Gastroesophageal sphincter (tissue), 4 donors: ENCODE measurements at regions not wholly inside any gene's neighbourhood (a gene's known extent, or its start where the extent isn't known, plus 50 kb on each side); places are given as distances from the start of the nearest gene placed in this dataset.

Experiments
- ATAC-seq: fragments of 150-250 bp; one replicate; pipeline ENCODE4 v1.9.1; 2016; ENCODE audit warnings: mild to moderate bottlenecking, moderate library complexity
- H3K27ac ChIP-seq, 4 donors: fragments of 200-600 bp; sonication (generic) in 3 of 4; 1 replicate in 3 of 4; 2 replicates in 1 of 4; pipeline ENCODE4 v1.5.1; 2016 to 2019
- H3K27me3 ChIP-seq: fragments of 200-600 bp; sonication (generic); one replicate; pipeline ENCODE4 v1.5.1; 2019
- H3K36me3 ChIP-seq, 2 donors: fragments of 200-600 bp; sonication (generic); one replicate each; pipeline ENCODE4 v1.5.1; 2019; ENCODE audit warnings: control low read depth in 1 of 2
- H3K4me1 ChIP-seq, 3 donors: fragments of 200-600 bp; sonication (generic); 1 replicate in 2 of 3; 2 replicates in 1 of 3; pipeline ENCODE4 v1.5.1; 2016 to 2019; ENCODE audit warnings: control low read depth in 2 of 3
- H3K4me3 ChIP-seq, 2 donors: fragments of 200-600 bp; sonication (generic); one replicate each; pipeline ENCODE4 v1.5.1; 2019; ENCODE audit warnings: mild to moderate bottlenecking in 1 of 2, moderate library complexity in 1 of 2
- H3K9me3 ChIP-seq, 3 donors: fragments of 200-600 bp; sonication (generic); one replicate each; pipeline ENCODE4 v1.5.1; 2017 to 2019; ENCODE audit warnings: control low read depth in 2 of 3
- EP300 ChIP-seq: sonication (generic); formaldehyde crosslinking; IDR thresholded peaks from one replicate; pipeline ENCODE4 v1.6.1; 2017; ENCODE audit warnings: antibody characterized with exemption, mild to moderate bottlenecking
- POLR2A ChIP-seq, 2 donors: fragments of 450-650 bp; IDR thresholded peaks; one replicate each; pipeline ENCODE4 v1.6.1; 2017; ENCODE audit warnings: antibody characterized with exemption in 2 of 2, mild to moderate bottlenecking in 2 of 2, moderate library complexity in 1 of 2
- POLR2AphosphoS5 ChIP-seq: sonication (generic); formaldehyde crosslinking; IDR thresholded peaks from one replicate; pipeline ENCODE4 v1.6.1; 2017; ENCODE audit warnings: antibody characterized with exemption
- WGBS, 2 donors: methylation state at CpG; one replicate each; pipeline ENCODE4 v1.1.5; 2018; ENCODE audit warnings: low coverage in 1 of 2; 5-methylcytosine and 5-hydroxymethylcytosine counted together
- TF ChIP-seq, protein P1 (sequence below), 4 experiments: fragments of 200-600 bp in 2 of 4; fragments of 450-650 bp in 2 of 4; sonication (generic) in 1 of 4; IDR thresholded peaks; one replicate each; pipeline ENCODE4 v1.5.1; 2017 to 2019; ENCODE audit warnings: antibody characterized with exemption in 4 of 4, mild to moderate bottlenecking in 2 of 4, moderate library complexity in 2 of 4

DNA sequence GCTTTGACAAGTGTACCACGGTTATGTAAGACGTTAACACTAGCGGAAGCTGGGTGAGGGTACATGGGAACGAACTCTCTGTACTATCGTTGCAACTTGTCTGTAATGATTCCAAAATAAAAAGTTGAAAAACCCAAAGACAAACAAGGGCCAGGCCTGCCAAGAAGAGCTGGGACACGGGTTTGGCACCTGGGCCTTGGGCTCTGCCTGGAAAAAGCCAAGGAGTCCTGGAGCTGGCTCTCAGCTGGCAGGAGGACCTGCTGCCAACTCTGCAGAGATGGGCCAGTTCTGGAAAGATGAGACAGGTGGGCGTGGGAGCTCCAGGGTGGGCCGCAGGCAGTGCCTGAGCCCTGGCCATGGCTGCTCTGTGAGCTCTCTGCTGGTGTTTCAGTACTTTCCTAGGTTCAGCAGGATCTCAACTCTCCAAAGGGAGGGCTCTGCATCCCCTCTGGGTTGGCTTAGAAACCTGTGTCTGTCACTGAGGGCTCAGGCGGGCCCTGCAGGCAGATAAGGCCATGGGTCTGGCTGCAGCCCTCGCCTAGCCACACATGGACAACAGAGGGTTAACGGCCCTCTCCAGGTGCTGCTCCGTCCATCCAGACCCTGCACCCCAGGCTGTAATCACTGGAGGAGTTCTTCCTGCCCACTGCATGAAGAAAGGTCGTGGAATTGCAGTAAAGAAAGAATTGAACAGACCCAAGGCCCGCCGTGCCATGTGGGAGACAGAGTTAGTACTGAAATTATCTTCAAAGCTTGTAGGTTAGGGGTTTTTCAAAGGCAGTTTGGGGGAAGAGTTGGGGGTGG is 89.9 kb downstream of the RHOB start:
- Histone ChIP-seq H3K27me3 (no peaks in the 10 kb centered on the region), H3K9me3 (no peaks in the 10 kb centered on the region), H3K4me3 (no peak overlapping the region), H3K27ac (peak overlapping the region in 1 of 4 donors; percentile 31), H3K36me3 (no peaks in the 10 kb centered on the region), H3K4me1 (peaks cover 0 to 28% (median 0%) of the 10 kb centered on the region in 3 donors)
- no peak for ATAC-seq
- TF ChIP-seq POLR2AphosphoS5, result peak; percentile 16
- TF ChIP-seq EP300, result no peak
- TF ChIP-seq POLR2A (IDR thresholded peaks at IDR 0.05), result no peak
- 76 to 89% methylated on average over 7 to 10 of the region's 15 CpGs for WGBS, 2 donors

DNA sequence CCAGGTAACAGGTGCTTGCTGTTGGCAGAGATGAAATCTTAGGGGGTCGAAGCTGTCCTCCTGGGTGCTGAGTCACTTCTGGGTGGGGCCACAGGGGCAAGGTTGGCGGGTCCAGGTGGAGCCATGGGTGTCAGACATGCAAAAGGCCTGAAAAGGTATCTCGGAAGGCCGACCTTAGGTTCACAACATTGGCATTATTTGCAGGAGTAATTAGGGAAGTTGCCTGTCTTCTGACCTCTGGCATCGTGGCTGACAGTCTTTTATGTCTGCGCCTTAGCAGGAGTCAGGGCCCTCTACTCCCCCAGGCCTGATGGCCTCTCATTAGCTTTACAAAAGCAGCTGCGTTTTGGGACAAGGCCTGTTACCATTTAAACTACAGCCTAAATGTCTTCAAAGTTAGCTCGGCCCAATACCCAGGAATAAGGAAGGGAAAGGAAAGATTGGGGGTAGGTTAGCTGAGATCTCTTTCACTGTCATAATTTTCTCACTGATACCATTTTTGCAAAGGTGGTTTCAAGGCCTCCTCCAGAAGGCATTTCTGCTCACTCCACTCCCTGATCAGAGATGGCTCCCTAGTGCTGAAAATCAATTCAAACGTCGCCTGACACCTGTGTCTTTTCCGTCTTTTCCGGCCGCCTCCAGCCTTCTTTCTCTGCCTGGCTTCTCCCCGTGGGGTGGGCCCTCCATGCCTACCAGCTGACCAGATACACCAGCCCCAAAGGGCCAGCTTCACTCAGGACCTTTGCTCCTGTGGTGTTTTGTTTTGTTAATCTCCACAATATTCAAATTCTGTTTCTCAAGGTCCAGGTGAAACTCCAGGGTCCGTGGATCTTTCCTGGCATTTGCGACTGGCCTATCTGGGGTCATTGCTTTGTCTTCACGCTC is 90.8 kb downstream of the RHOB start:
- Histone ChIP-seq H3K27me3 (no peaks in the 10 kb centered on the region), H3K27ac (peak overlapping the region in 1 of 4 donors; percentile 31)

DNA sequence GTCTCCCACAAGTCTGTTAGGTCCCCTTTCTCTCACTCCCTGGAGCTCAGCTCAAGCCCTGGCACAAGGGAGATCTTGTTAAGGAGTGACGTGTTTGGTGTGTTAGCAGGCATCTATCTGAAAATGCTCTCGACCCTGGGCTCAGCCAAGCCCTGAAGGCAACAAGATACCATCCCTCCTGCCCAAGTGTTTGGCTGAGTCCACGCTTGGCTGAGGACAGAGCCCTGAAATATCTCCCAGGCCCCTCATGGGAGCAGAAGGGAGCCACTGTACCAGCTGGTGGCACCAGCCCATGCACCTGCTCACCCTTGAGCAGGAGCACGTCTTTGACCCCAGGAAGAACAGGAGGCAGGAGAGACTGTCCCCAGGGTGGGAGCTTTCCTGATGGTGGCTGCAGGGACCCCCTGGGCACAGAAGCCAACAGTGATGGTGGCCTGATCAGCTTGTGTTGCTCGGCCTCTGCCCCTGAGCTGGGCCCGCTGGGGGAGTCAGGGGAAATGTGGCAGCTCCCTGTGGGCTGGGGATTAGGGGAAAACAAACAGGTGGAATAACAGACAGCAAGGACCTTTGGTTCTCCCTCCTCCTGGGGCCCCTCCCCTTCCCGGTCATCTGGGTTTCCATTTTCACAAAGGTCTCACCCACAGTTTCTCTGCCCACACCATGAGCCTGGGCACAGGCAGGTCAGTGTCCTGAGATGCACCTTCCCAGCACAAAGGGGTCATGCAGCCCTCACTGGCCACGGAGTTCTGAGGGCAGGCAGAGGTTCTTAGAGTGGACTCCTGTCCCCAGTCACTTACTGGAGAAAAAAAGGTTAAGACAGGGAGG is 91.6 kb downstream of the RHOB start:
- 57 to 100% methylated on average over 1 of the region's 8 CpGs for WGBS, 2 donors

More for the DNA sequence above, 90.8 kb downstream of the RHOB start:
- no peaks in the 10 kb centered on the region for H3K9me3 ChIP-seq
- H3K4me3 ChIP-seq, result no peak overlapping the region
- ATAC-seq, result no peak
- H3K36me3 ChIP-seq, result no peaks in the 10 kb centered on the region
- peaks cover 0 to 20% (median 0%) of the 10 kb centered on the region in 3 donors for H3K4me1 ChIP-seq
- no peak for TF ChIP-seq POLR2AphosphoS5
- WGBS, 2 donors, result 92% methylated on average over 10 to 14 of the region's 17 CpGs

DNA sequence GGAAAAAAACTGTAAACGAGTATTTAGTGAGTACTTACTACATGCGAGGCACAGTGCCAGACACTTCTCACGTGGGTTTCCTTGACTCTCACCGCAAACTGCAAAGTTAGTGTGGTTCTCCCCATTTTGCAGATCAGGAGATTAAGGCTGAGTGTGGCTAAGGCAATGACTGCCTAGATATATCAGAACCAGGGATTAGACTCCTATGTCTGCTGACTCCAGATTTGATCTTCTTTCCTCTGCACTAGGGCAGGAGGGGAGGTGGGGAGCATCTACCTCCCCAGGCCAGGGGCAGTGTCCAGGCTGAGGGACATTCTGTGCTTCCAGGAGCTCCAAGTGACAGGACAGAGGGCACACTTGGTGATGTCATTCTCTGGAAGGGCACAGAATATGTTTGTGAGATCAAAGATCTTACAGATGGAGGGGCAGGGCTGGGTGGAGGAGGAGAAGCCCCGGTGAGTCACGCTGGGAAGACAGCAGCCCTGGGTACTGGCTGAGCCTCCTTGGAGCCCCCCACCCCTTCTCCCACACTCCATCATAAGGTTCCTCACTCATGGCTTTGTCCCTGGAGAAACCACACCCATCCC is 92.4 kb downstream of the RHOB start:
- peak; percentile 11 for ATAC-seq
- Histone ChIP-seq H3K36me3 (no peaks in the 10 kb centered on the region), H3K27me3 (no peaks in the 10 kb centered on the region), H3K9me3 (no peaks in the 10 kb centered on the region), H3K4me3 (no peak overlapping the region), H3K27ac (peak overlapping the region in 2 of 4 donors; percentile 18 to 53), H3K4me1 (peaks cover 0 to 25% (median 7%) of the 10 kb centered on the region in 3 donors)
- TF ChIP-seq EP300, result no peak
- WGBS, 2 donors, result 65 to 72% methylated on average over 4 to 6 of the region's 6 CpGs

More for the DNA sequence above, 91.6 kb downstream of the RHOB start:
- no peaks in the 10 kb centered on the region for H3K36me3 ChIP-seq
- H3K27ac ChIP-seq, result peak overlapping the region in 1 of 4 donors; percentile 26
- no peaks in the 10 kb centered on the region for H3K9me3 ChIP-seq
- H3K27me3 ChIP-seq, result no peaks in the 10 kb centered on the region
- H3K4me1 ChIP-seq, result peaks cover 0 to 22% (median 4%) of the 10 kb centered on the region in 3 donors
- ATAC-seq, result no peak
- H3K4me3 ChIP-seq, result no peak overlapping the region
- TF ChIP-seq POLR2A (IDR thresholded peaks at IDR 0.05) (no peak), POLR2AphosphoS5 (no peak), EP300 (no peak)
- TF ChIP-seq, protein P1, sequence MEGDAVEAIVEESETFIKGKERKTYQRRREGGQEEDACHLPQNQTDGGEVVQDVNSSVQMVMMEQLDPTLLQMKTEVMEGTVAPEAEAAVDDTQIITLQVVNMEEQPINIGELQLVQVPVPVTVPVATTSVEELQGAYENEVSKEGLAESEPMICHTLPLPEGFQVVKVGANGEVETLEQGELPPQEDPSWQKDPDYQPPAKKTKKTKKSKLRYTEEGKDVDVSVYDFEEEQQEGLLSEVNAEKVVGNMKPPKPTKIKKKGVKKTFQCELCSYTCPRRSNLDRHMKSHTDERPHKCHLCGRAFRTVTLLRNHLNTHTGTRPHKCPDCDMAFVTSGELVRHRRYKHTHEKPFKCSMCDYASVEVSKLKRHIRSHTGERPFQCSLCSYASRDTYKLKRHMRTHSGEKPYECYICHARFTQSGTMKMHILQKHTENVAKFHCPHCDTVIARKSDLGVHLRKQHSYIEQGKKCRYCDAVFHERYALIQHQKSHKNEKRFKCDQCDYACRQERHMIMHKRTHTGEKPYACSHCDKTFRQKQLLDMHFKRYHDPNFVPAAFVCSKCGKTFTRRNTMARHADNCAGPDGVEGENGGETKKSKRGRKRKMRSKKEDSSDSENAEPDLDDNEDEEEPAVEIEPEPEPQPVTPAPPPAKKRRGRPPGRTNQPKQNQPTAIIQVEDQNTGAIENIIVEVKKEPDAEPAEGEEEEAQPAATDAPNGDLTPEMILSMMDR (IDR thresholded peaks at IDR 0.05), result no peak

DNA sequence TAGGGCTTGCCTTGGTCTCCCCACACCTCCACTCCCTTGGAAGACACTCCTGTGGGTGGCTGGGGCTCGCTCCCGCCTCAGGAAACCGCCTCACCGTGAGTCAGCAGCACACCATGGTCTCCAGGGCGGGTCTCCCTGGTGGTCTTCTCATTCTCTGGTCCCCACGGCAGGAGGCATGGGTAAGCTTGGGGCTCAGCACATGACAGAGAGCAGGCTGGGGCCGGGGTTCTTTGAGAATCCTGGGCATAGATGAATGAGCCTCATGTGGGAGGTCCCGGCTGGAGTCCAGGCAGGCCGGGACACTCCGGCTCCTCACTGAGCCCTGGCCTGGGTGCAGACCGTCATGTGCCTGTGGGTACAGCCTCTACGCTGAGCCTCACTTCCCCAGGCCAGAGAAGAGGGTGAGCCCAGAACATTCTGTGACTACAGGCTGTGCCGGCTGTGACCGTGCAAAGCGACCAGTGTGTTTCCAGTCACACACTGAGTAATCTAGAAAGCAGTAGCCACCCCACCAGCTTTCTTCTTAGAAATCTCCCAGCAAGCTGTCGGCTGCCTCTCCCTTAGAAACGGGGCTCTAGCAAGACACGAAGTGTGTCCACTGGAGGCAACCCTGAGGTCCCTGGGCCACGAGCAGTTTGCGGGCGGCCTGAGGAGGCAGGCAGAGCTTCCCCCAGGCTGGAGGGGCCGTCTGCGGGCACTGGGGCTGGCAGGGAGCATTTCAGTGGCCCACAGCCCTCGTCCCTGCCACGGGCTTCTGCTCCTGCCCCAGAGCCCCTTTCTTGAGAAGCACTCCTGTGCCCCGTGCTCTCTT is 93.1 kb downstream of the RHOB start:
- Histone ChIP-seq H3K9me3 (no peaks in the 10 kb centered on the region), H3K27ac (peak overlapping the region in 3 of 4 donors; percentile 18 to 55 (median 45)), H3K27me3 (no peaks in the 10 kb centered on the region), H3K36me3 (no peaks in the 10 kb centered on the region), H3K4me3 (no peak overlapping the region), H3K4me1 (peaks cover 0 to 25% (median 7%) of the 10 kb centered on the region in 3 donors)
- 93 to 95% methylated on average over 4 to 7 of the region's 26 CpGs for WGBS, 2 donors
- TF ChIP-seq EP300, result no peak
- TF ChIP-seq POLR2AphosphoS5, result peak; percentile 44
- TF ChIP-seq, protein P1 (IDR thresholded peaks at IDR 0.05), result no peak
- TF ChIP-seq POLR2A (IDR thresholded peaks at IDR 0.05), result no peak
- ATAC-seq, result peak; percentile 44
